HG02798 (cell line): ENCODE measurements at regions not wholly inside any gene's neighbourhood (a gene's known extent, or its start where the extent isn't known, plus 50 kb on each side); places are given as distances from the start of the nearest gene placed in this dataset.

Experiments
- ATAC-seq: cut with Tn5 transposase; IDR thresholded peaks from one replicate; pipeline ENCODE4 v1.9.1; 2021; ENCODE audit warnings: mild to moderate bottlenecking; ENCODE audit not compliant: unreplicated experiment, poor library complexity

DNA sequence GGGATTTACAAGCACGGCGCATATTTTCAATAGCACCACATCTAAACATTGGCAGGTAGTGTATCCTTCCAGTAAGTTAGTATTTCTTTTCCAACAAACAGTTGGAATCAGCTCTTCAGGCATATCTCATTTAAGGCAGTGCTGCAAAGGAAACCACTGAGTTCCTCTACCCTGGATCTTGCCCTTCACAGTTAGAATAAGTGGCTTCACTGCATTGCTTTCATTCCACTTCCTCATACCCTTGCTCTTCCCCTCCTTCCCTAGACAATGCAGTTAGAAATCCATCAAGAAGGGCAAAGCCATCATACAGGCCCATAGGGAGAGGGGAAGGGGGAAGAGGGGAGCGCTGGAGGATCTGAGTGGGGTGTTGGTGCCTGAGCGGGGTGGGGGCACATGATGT lies 173.7 kb downstream of the FBXO15 start:
- no peak for ATAC-seq

DNA sequence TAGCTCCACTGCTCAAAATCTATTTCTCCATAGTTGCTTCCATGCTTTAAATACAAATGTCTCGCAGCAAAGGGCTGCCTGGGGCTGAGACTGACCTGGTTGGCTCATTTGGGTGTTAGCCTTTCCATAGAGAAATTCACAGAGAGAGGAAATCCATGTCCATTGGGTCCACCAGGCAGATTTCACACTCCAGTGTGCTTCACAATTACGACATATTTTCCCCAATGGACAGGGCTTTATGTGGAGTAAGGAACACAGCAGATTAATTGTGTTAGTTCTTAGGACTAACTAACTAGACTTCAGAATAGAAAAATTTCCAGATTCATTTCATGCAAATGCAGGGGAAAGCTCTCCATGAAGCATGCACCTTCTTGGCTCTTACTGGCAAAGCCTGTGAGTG lies 180.7 kb downstream of the FBXO15 start:
- no peak for ATAC-seq

DNA sequence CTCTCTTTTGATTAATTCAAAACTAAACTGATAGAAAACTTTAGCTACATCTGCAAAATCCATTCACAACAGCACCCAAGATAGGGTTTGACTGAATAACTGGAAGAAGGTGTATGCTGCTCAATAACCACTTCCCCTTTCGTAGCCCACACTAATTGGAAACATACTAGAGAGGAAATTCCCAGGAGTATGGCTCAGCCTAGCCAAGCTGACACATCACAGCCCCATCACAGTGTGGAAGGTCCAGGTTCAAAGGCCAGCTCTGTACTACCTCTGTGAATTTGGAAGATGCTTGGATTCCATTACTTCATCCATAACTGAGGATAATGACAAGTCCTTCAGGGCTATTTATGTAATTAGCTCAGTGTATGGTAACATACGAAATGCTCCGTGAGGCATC lies 185.4 kb downstream of the FBXO15 start:
- ATAC-seq, result no peak

DNA sequence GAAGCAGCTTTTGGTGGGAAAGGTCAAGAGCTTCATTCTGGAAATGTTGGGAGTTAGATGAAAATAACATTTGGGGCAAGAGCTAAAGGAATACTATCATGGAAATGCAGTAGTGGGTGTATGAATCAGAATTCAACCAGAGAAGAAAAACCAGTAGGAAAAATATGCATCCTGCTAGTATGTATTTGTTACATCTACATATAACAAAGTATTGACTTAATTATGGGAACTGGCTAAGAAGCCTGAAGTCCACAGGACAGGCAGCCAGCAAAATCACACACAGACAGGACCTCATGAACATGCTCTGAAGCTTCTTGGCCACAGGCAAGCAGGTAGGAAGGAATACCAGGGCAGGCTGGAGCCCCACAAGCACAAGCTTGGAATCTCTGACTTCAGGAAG lies 185.8 kb downstream of the FBXO15 start:
- no peak for ATAC-seq

DNA sequence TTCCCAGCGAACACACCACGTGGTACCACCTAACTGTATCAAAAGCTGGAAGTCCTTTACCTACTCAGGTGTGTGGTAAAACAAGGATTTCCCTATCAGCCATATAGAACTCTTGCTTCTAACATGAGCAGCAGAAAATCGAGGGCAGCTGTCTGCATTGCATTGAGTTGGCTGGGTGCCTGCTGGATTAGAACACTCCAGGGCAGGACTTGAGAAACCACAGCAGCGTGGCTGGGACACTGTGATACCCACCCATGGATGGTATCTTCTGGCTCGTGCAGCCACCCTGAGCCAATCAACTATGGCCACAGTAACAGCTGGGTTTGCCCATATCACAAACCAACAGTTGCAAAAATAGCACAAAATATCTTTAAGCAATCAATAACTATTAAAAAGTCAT lies 188.3 kb downstream of the FBXO15 start:
- no peak for ATAC-seq

DNA sequence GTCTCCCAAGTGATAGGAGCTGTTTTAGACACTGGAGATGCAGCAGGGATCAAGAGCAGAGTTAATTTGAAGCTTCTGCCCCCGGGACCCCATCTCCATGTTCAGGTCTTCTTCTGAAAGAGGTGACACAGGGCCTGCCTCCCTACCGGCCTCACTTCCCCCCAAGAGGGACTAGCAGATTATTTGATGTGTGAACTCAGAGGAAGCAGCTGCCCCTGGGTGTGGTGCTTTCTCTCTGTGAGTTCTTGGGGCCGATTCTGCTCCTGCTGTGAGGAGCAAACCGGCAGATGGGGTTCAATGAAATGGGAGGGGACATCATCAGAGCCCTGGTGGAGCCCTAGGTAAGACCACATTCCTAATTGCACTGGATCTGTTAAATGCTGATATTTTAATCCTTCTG lies 193.4 kb downstream of the FBXO15 start:
- no peak for ATAC-seq

DNA sequence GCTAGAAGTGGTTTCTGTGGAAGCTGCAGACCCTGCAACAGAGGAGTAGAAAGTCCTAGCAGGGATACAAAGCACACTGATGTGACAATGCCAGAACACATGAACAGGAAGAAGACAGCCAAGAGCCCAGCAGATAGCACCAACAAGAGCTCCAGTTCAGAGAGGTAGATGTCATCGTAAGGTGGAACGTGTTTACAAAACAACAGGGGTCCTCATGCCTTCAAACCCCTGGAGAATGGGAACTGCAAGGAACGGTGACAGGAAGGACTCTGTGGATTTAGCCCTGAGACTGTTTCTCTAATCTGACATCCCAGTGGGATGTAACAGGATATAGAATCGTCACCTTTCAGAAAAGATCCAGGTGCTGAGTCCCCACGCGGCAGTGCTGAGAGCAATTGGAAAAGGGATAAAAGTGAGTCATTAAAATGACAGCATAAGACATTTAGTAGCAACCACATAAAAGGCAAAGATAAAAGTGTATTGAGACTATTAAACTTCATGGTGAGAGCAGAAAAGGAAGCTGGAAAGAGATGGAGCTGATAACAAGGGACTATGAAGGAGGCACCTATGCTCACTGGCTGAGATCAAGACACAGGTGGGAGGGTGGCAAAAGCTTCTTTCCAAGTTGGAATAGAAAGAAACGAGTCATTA lies 195.2 kb downstream of the FBXO15 start:
- no peak for ATAC-seq

DNA sequence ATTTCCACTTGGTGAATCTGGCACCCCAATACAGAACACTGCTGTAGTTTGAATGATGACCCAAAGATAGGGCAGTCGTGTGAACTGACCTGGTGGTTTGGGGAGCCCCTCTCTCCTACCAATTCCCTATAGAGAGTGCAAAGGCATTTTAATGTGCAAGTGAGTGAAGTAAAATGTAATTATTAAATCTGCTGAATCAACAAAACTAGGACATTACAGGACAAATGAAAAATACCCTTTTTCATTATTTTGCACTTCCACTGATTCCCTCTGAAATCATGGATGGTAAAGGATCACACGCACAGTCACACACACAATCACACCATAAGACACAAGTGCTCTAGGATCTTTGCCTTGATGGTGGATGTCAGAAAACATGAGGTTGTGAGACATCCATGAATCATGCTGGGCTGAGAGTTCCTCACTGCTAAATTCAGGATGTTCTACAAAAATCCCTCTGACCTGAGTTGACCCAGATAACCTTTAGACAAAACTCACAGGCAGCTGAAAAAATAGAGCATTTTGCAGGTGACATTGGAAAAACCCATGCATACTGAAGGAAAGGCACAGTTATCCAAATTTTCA lies 197.4 kb downstream of the FBXO15 start:
- ATAC-seq, result no peak

DNA sequence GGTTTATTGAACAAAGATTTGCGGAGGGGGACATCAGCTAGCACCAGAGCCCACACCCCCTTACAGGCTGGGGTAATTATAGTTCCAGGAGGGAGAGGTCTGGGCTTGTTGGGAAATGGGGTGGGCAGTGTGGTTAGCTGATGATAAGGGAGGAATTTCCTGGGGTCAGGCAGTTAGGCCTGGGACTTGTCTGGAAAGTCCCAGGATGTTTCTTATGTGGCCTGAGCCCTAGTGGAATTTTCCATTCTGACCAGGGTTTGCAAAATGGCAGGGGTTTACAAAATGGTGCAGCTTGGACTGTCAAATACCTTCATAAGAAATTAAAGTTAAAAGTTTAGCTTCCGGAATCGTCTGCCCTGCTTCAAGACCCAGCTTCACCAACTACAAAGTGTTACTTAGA lies 199.1 kb downstream of the FBXO15 start:
- ATAC-seq, result no peak

DNA sequence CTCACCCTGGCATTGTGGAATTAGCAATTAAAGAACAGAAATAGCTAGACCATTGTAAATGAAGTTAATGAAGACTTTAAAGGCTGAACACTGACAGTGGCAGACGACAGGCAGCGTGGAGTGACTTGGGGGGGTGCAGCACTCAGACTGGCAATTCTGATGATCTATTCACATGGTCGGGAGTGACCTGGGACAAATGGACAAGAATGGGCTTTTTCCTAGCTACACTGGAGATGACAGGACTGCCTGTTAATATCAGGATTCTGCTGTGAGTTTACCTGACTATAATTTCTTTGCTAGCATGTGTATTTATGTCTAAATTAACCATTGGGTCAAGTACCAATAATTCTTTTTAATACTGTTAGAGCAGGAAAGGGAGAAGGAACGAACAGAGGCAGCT lies 199.6 kb downstream of the FBXO15 start:
- no peak for ATAC-seq

DNA sequence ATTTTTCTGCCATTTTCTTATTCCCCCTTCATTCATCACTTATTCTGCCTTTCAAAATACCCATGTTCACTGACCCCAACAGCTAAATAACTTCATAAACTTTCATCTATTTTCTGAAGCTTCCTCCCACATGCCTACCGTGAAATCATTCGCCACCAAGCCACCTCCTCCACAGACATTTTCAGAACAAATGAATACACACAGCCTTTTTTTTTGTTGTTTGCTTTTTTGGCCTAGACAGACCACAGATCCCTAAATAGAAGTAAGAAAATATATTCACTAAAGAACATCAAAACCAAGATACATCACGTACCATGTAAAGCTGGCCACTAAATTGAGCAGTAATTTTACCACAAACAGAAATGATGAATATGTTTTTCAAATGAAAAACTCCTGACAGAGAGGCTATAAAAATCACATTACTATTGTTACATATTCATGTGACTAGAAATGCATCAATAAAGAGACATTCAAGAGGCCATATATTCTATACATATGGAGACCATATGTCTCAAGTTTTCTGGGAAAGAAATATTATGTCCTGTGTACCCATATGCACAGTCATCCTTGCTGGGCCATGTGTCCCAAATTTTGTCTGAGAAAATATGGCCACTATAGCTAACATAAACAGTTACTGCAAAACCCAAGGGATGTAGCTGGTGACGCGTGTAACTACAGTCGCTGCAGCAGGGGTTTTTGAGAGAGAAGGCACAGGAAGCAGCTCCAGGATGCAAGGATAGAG lies 200.3 kb downstream of the FBXO15 start:
- no peak for ATAC-seq

DNA sequence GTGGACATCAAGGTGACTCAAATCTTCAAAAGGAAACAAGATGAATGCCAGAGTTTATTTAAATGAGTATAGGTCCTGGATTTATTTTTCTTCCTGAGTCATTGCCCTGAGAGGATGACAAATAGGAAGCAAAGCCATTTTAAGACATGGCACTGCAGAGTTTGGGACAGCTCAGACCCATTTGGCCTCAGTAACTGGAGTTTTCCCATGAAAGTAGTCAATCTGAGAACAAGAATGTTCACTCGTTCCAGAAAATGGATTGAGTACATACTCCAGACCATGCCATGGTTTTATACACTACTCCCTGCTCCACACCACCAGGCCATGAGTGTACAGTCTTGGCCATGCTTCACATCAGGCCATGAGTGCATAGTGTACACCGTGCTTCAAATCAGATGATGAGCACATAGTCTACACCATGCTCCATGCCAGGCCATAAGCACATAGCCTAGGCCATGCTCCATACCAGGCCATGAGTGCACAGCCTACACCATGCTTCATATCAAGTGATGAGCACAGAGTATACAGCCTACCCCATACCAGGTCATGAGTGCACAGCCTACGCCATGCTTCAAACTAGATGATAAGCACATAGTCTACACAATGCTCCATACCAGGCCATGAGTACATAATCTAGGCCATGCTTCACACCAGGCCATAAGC lies 202.4 kb downstream of the FBXO15 start:
- no peak for ATAC-seq

DNA sequence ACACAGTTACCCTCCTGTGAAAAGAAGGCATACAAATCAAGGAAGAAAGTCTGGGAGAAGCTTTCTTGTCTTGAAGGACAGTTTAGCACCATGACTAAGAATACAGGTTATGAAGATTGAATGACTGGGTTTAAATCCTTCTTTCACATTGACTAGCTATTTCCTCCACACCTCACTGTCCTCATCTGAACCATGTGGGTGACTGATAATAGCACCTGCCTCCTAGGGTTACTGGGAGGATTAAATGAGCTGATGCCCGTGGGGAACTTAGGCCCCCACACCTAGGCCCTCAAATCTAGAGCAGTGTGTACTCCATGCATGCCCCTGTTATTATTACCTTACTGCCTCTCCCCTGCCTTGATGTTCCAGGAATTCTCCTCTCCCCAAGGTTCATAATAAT lies 202.9 kb downstream of the FBXO15 start:
- ATAC-seq, result no peak

DNA sequence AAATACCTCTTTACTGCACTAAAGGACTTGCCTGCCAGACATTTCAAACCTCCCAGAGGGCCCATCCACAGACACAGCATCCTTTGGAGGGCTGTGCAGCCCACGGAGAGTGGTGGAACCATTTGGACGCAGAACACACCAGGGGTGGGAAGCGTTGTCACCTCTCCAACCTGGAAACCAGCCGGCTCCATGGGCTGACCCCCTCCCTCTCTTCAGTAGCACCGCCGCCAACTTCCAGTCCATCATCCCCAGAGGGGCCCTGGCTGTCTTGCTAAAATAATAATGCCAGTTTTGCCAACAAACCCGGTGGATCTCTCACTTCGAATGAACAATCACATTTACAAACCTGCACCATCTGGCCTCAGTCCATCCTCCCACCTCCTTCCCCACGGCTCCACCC lies 203.9 kb downstream of the FBXO15 start:
- no peak for ATAC-seq

DNA sequence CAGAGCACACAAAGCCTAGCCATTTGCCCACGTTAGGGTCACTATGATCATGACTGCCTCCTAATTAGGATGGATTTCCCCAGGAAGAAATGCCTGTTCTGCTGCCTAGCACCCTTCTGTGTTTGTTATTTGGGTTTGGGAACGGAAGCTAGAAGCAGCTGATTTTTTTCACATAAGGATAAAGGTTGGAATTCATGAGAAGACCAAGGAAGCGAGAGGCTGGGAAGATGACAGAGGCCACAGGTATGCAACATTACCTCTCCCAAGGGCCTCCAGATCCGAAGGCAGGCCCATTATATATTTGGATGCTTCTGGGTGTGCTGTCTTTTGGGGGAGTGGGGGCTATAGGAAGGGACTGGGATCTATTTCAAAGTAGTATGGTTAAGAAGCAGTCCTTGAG lies 204.7 kb downstream of the FBXO15 start:
- ATAC-seq, result no peak

DNA sequence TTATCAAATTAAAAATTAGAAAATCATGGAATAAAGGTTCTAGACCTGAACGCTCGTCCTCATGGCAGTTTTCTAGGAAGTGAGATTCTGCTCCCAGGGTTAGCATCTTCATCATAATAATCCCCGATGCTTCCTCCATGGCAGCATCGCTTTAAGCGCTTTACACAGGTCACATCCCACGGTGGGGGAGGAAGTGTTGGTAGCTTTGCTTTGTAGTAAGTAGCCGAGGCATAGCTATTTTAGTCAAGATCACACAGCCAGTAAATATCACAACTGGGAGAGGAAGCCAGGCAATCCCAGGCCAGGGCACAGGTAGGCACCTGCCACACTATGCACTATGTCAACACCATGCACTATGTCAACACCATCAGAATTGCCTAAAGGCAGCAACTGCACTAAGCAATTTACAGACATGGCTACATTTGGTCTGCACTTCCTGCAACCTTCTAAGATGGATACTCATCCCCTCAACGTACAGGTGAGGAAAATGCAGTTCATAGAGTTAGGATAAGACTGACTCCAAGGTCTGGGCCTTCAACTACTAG lies 205.5 kb downstream of the FBXO15 start:
- ATAC-seq, result no peak

DNA sequence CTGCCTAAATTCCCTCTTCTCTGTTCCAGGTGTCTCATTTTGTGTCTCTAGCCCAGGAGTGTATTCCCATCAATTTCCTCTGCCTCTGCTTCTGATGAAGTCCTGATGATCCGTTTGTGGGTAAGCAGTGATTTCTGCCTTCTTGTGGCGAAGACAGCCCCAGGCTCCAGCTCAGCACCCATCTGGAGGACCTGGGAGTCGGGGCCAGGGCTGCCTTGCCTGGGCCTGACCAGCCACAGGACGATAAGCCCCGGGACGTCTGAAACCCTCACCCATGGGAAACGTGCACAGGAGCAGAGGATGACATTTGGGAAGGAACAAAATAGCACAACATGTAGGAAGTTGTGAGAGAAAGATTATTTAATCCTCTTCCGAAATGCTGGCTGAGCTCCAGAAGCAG lies 206.9 kb downstream of the FBXO15 start:
- no peak for ATAC-seq

DNA sequence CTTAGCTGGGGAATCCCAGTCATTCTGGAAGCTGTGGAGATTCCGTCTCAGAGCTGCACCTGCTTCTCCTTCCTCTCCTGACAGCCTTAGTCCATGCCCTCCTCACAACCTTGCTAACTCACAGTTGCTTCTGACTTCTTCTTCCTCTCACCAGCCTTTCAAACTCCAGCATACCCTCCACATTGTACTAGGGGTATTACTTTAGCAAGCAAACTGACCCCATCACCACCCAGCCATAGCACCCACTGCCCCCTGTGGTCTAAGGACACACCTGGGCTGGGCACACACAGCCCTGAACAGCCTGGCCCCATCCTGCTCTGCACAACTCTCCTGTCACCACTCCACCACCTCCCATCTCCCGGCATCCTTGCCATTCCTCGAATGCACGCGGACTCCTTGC lies 208.2 kb downstream of the FBXO15 start:
- ATAC-seq, result no peak

DNA sequence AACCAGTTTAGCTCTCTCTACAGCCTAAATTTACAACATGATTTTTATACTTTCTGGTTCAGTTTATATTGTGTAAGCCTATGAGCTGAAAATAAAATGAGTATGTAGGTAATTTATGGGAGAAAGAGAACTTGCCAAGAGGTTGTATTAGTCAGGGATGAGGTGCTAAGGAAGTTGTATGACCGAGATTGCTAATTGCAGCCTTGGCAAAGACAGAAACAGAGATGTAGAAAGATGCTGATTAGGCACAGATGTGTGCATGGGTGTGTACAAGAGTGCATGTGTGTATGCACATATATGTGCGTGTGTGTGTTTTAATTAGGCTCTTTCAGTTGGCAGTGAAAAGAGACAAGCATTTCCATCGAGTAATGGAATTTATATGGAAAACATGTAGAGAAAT lies 213.9 kb downstream of the FBXO15 start:
- ATAC-seq, result no peak

DNA sequence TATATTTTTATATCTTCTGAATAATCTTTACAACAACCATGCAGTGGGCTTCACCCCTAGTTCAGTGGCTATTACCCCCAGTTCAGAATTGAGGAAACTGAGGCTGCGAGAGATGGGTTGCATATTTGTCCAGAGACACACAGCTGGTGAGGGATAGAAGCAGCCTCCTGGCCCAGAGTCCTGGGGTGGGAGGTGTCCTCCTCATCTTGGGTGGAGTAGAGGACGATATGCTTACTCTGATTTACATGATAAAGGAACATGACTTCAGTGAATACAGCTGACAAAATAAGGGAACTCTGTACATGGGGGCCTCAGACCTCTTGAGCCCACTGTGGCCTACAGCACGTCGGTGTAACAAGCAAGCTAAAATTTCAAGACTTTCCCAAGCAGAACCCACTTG lies 214.7 kb downstream of the FBXO15 start:
- ATAC-seq, result no peak

DNA sequence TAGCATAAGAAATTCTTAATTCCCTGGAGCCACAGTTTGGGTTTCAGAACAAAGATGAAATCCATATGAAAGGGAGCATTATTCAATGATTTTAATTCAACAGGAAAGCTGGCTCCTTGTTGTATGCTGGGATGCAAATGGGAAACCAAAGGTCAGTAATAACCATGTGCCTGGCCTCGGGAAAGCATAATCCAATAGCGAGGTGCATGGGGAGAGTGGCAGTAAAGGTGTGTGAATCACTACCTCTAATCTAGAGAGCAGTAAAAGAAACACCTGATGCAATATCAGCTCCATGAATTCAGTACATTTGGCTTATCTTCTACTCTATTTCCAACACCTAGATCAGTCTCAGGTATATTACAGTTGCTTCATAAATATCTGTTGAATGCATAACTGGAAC lies 220.1 kb downstream of the FBXO15 start:
- ATAC-seq, result no peak
